Body of pancreas (tissue), 4 donors: ENCODE measurements at regions not wholly inside any gene's neighbourhood (a gene's known extent, or its start where the extent isn't known, plus 50 kb on each side); places are given as distances from the start of the nearest gene placed in this dataset.

Experiments
- ATAC-seq: fragments of 150-250 bp; one replicate; pipeline ENCODE4 v1.9.1; 2016
- DNase-seq, 4 donors: peaks; one replicate each; pipeline ENCODE4 v3.0.0-alpha.2; 2019
- H3K27ac ChIP-seq, 4 donors: fragments of 200-600 bp; sonication (generic); 1 replicate in 3 of 4; 2 replicates in 1 of 4; pipeline versions ENCODE4 v1.5.1 to v1.6.1; 2016 to 2019; ENCODE audit warnings: mild to moderate bottlenecking in 1 of 4, mixed read lengths in 1 of 4, moderate library complexity in 1 of 4
- H3K27me3 ChIP-seq, 2 donors: fragments of 200-600 bp; sonication (generic); one replicate each; pipeline ENCODE4 v1.6.0; 2016; ENCODE audit warnings: mild to moderate bottlenecking in 1 of 2
- H3K36me3 ChIP-seq, 2 donors: fragments of 200-600 bp; sonication (generic); replicated peaks in 1 of 2; 2 replicates each; pipeline ENCODE4 v1.5.1; 2016; ENCODE audit warnings: low read depth in 2 of 2; ENCODE audit not compliant: insufficient read depth in 1 of 2
- H3K4me1 ChIP-seq: fragments of 200-600 bp; sonication (generic); one replicate; pipeline ENCODE4 v1.6.0; 2016
- H3K4me3 ChIP-seq, 2 donors: fragments of 200-600 bp; sonication (generic); 1 replicate in 1 of 2; 2 replicates in 1 of 2; pipeline ENCODE4 v1.5.1; 2016 to 2019
- H3K9me3 ChIP-seq, 3 donors: fragments of 200-600 bp; sonication (generic); 1 replicate in 2 of 3; 2 replicates in 1 of 3; pipeline ENCODE4 v1.5.1; 2016
- POLR2A ChIP-seq, 3 donors: fragments of 450-650 bp; IDR thresholded peaks; one replicate each; pipeline ENCODE4 v1.6.1; 2016; ENCODE audit warnings: antibody characterized with exemption in 3 of 3, mild to moderate bottlenecking in 2 of 3
- WGBS, 2 donors: methylation state at CpG; one replicate each; pipeline ENCODE4 v1.1.5; 2017; 5-methylcytosine and 5-hydroxymethylcytosine counted together
- intact Hi-C: fragments of 100-400 bp; cut with DNase I; formaldehyde crosslinking; loops from one replicate; pipeline ENCODE4 v1.15.1; 2023
- TF ChIP-seq, protein P1 (sequence below), 7 experiments: fragments of 450-650 bp in 4 of 7; fragments of 200-600 bp in 3 of 7; sonication (generic) in 3 of 7; IDR thresholded peaks; one replicate each; pipeline ENCODE4 v1.5.1; 2016 to 2019; ENCODE audit warnings: antibody characterized with exemption in 7 of 7

DNA sequence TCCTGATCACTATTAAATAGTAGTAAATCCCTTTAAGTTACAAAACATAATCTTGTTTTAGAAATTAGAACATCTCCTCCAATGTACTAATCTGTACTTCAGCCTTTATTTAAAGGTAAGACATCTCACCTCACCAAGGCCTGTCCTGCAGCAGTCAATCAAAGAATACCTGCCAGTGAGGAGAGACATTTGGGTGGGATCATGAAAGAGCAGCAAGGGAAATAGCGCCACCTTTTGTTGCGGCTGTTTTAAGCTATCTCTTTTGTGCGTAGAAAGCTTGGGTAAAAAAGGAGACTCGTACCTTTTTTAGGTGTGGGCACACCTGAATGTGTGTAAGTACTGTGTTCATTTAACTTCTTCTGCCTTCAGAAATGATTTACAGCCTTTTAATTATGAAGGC is 117.8 kb upstream of the TMTC1 start:
- 56 to 61% methylated on average over 4 of the region's 4 CpGs for WGBS, 2 donors
- no peak for DNase-seq
- no peak overlapping the region for H3K4me3 ChIP-seq
- TF ChIP-seq, protein P1, sequence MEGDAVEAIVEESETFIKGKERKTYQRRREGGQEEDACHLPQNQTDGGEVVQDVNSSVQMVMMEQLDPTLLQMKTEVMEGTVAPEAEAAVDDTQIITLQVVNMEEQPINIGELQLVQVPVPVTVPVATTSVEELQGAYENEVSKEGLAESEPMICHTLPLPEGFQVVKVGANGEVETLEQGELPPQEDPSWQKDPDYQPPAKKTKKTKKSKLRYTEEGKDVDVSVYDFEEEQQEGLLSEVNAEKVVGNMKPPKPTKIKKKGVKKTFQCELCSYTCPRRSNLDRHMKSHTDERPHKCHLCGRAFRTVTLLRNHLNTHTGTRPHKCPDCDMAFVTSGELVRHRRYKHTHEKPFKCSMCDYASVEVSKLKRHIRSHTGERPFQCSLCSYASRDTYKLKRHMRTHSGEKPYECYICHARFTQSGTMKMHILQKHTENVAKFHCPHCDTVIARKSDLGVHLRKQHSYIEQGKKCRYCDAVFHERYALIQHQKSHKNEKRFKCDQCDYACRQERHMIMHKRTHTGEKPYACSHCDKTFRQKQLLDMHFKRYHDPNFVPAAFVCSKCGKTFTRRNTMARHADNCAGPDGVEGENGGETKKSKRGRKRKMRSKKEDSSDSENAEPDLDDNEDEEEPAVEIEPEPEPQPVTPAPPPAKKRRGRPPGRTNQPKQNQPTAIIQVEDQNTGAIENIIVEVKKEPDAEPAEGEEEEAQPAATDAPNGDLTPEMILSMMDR (IDR thresholded peaks at IDR 0.05), result no peak
- TF ChIP-seq POLR2A (IDR thresholded peaks at IDR 0.05), result no peak
- no peak overlapping the region for H3K27ac ChIP-seq
- no peaks in the 10 kb centered on the region for H3K9me3 ChIP-seq
- no peaks in the 10 kb centered on the region for H3K4me1 ChIP-seq
- intact Hi-C loops, result no loop called here
- H3K27me3 ChIP-seq, result no peaks in the 10 kb centered on the region
- no peaks in the 10 kb centered on the region for H3K36me3 ChIP-seq
- ATAC-seq, result no peak

DNA sequence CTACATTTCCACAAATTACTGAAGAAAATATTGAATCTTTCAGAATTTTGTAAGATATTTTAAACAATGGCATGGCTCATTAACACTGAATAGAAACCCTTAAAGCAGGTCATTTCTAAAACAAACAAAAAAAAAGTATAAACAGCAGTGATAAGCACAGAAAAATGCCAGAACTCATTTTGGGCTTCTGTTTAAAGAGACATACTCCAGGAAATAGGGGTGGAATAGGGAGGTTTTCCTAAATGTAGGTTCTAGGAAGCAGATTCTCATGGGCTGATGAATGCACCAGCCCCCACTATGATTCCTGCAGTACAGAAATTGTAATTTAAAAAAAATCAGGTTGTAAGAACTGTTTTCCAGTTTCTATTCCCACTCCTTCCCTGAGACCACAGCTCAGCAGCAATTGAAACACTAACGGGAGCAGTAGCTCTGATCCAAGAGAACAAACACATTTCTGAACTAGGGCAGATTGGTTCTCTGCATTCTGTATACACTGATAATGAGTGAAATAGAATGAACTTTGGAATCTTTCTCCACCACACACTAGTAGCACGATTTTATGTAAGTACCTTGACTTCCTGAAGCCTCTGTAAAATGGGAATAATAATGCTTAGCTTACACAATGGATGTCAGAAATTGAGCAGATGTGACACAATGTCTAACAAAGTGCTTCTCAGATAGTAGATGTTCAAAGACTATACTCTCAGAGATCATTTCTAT is 115.6 kb upstream of the TMTC1 start:
- no peak for DNase-seq
- WGBS, 2 donors, result 23 to 29% methylated on average over 2 of the region's 2 CpGs

DNA sequence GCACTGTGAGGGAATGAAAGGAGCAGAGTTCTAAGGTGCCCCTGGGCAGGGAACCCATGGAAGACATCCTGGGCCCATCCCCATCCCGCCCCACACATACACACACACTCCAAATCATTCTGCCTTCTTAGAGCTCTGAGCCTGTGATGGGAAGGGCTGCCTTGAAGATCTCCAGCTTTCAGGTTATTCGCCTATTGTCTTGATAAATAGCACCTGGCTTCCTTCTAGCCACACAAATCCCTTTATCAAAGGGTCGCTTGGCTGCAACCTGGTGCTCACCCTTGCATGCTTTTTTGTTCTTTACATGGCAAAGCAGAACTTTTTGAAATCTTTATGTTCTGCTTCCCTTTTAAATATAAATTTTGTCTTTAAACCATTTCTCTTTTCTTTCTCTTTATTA is 112.2 kb upstream of the TMTC1 start:
- ATAC-seq, result no peak
- intact Hi-C loops, result no loop called here

More for the DNA sequence above, 115.6 kb upstream of the TMTC1 start:
- Histone ChIP-seq H3K36me3 (no peaks in the 10 kb centered on the region), H3K27me3 (no peaks in the 10 kb centered on the region), H3K9me3 (no peaks in the 10 kb centered on the region), H3K4me3 (no peak overlapping the region), H3K4me1 (no peaks in the 10 kb centered on the region), H3K27ac (no peak overlapping the region)
- no peak for TF ChIP-seq POLR2A (IDR thresholded peaks at IDR 0.05)
- TF ChIP-seq, protein P1 (IDR thresholded peaks at IDR 0.05), result no peak
- intact Hi-C loops, result no loop called here
- ATAC-seq, result no peak

DNA sequence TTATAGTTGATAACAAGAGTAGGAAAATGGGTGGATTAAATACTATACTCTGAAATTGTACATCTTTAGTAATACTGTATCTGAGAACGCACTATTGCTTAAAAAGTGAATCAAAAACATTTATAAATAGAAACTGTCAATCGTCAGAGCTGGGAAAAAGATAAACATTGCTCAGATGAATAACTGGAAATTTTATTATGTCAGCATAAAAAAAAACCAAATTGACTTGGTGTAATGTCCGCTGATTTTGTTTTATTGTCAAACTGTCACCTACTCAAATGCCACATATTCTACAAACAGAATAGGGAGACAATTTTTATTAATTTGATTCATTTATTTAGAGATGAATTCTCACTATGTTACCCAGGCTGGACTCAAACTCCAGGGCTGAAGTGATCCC is 109.3 kb upstream of the TMTC1 start:
- WGBS, 2 donors, result 71 to 74% methylated on average over 3 of the region's 3 CpGs
- H3K4me1 ChIP-seq, result no peaks in the 10 kb centered on the region
- TF ChIP-seq POLR2A (IDR thresholded peaks at IDR 0.05), result no peak
- TF ChIP-seq, protein P1 (IDR thresholded peaks at IDR 0.05), result no peak
- H3K4me3 ChIP-seq, result no peak overlapping the region
- no peaks in the 10 kb centered on the region for H3K36me3 ChIP-seq
- H3K9me3 ChIP-seq, result no peaks in the 10 kb centered on the region
- intact Hi-C loops, result no loop called here
- H3K27me3 ChIP-seq, result no peaks in the 10 kb centered on the region
- DNase-seq (no peak), ATAC-seq (no peak)
- no peak overlapping the region for H3K27ac ChIP-seq

More for the DNA sequence above, 112.2 kb upstream of the TMTC1 start:
- no peaks in the 10 kb centered on the region for H3K36me3 ChIP-seq
- no peaks in the 10 kb centered on the region for H3K4me1 ChIP-seq
- H3K9me3 ChIP-seq, result no peaks in the 10 kb centered on the region
- no peak overlapping the region for H3K4me3 ChIP-seq
- H3K27me3 ChIP-seq, result no peaks in the 10 kb centered on the region
- H3K27ac ChIP-seq, result no peak overlapping the region
- no peak for DNase-seq
- 63 to 72% methylated on average over 3 of the region's 3 CpGs for WGBS, 2 donors
- TF ChIP-seq, protein P1 (IDR thresholded peaks at IDR 0.05), result no peak
- no peak for TF ChIP-seq POLR2A (IDR thresholded peaks at IDR 0.05)

DNA sequence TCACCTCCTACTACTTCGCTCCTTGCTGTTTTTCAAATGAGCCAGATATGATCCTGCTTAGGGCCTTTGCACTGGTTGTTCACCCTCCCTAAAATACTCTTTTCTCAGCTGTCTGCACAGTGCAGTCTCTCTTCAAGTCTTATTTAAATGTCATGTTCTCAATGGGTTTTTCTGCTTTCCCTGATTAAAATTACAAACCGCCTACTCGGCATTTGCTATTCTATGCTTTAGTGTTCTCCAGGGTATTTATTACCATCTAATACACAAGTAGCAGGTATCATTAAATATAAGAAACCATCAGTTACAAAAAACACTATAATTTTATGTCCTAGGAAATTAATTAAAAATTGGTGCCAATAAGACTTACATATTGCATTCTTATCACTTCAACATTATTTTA is 108.0 kb upstream of the TMTC1 start:
- intact Hi-C loops, result no loop called here
- no peak for TF ChIP-seq POLR2A (IDR thresholded peaks at IDR 0.05)
- TF ChIP-seq, protein P1 (IDR thresholded peaks at IDR 0.05), result no peak

More for the DNA sequence above, 108.0 kb upstream of the TMTC1 start:
- H3K4me1 ChIP-seq, result no peaks in the 10 kb centered on the region
- no peaks in the 10 kb centered on the region for H3K9me3 ChIP-seq
- 41 to 92% methylated on average over 3 of the region's 3 CpGs for WGBS, 2 donors
- no peak overlapping the region for H3K27ac ChIP-seq
- H3K4me3 ChIP-seq, result no peak overlapping the region
- DNase-seq (no peak), ATAC-seq (no peak)
- H3K36me3 ChIP-seq, result no peaks in the 10 kb centered on the region
- H3K27me3 ChIP-seq, result no peaks in the 10 kb centered on the region
